ENCODE measurements at regions not wholly inside any gene's neighbourhood (a gene's known extent, or its start where the extent isn't known, plus 50 kb on each side); places are given as distances from the start of the nearest gene placed in this dataset.

- no peak for TF ChIP-seq CTCF (IDR thresholded peaks at IDR 0.05; ENCODE audit: borderline replicate concordance, insufficient read depth, low read depth, low read length)
- H3K4me3 ChIP-seq (ENCODE audit: low read depth, low read length) = no peak overlapping the region
Measured at GRCh38 chr5:108678091-108678490, 69.6 kb upstream of the FER start.

- no peak for TF ChIP-seq CTCF (IDR thresholded peaks at IDR 0.05; ENCODE audit: borderline replicate concordance, insufficient read depth, low read depth, low read length)
Measured at GRCh38 chr5:108675736-108676135, 72.0 kb upstream of the FER start.

GRCh38 chr5:108672639-108673038 lies 75.1 kb upstream of the FER start:
- TF ChIP-seq CTCF (IDR thresholded peaks at IDR 0.05; ENCODE audit: borderline replicate concordance, insufficient read depth, low read depth, low read length) = no peak
- H3K4me3 ChIP-seq (ENCODE audit: low read depth, low read length) = no peak overlapping the region

More at GRCh38 chr5:108675736-108676135, 72.0 kb upstream of the FER start:
- no peak overlapping the region for H3K4me3 ChIP-seq (ENCODE audit: low read depth, low read length)

GRCh38 chr5:108670591-108671289 lies 77.0 kb upstream of the FER start:
- TF ChIP-seq CTCF (IDR thresholded peaks at IDR 0.05; ENCODE audit: borderline replicate concordance, insufficient read depth, low read depth, low read length) = no peak
- H3K4me3 ChIP-seq (ENCODE audit: low read depth, low read length) = no peak overlapping the region

GRCh38 chr5:108669462-108669861 lies 78.2 kb upstream of the FER start:
- no peak for TF ChIP-seq CTCF (IDR thresholded peaks at IDR 0.05; ENCODE audit: borderline replicate concordance, insufficient read depth, low read depth, low read length)
- no peak overlapping the region for H3K4me3 ChIP-seq (ENCODE audit: low read depth, low read length)

- TF ChIP-seq CTCF (IDR thresholded peaks at IDR 0.05; ENCODE audit: borderline replicate concordance, insufficient read depth, low read depth, low read length) = no peak
- H3K4me3 ChIP-seq (ENCODE audit: low read depth, low read length) = no peak overlapping the region
Measured at GRCh38 chr5:108661590-108662219, 86.0 kb upstream of the FER start.

- TF ChIP-seq CTCF (IDR thresholded peaks at IDR 0.05; ENCODE audit: borderline replicate concordance, insufficient read depth, low read depth, low read length) = no peak
- no peak overlapping the region for H3K4me3 ChIP-seq (ENCODE audit: low read depth, low read length)
Measured at GRCh38 chr5:108661024-108661423, 86.7 kb upstream of the FER start.

Measured in GM12875 (cell line).